Duodenal mucosa (tissue), 2 donors: ENCODE measurements at regions not wholly inside any gene's neighbourhood (a gene's known extent, or its start where the extent isn't known, plus 50 kb on each side); places are given as distances from the start of the nearest gene placed in this dataset.

Source experiments
- H3K27ac ChIP-seq: one replicate; pipeline ENCODE4 v1.7.0; 2013; ENCODE audit warnings: low read depth, low read length
- H3K27me3 ChIP-seq, 2 donors: one replicate each; pipeline ENCODE4 v1.7.0; 2013; ENCODE audit warnings: low read length in 2 of 2, control low read depth in 1 of 2; ENCODE audit not compliant: insufficient read depth in 2 of 2, control insufficient read depth in 1 of 2
- H3K36me3 ChIP-seq, 2 donors: one replicate each; pipeline ENCODE4 v1.7.0; 2013; ENCODE audit warnings: low read length in 2 of 2, control low read depth in 1 of 2; ENCODE audit not compliant: insufficient read depth in 2 of 2, control insufficient read depth in 1 of 2
- H3K4me1 ChIP-seq, 2 donors: one replicate each; pipeline ENCODE4 v1.7.0; 2013; ENCODE audit warnings: low read length in 2 of 2, control low read depth in 1 of 2; ENCODE audit not compliant: insufficient read depth in 2 of 2, control insufficient read depth in 1 of 2
- H3K4me3 ChIP-seq, 2 donors: one replicate each; pipeline ENCODE4 v1.7.0; 2013; ENCODE audit warnings: low read length in 2 of 2, low read depth in 1 of 2
- H3K9ac ChIP-seq, 2 donors: one replicate each; pipeline ENCODE4 v1.7.0; 2013; ENCODE audit warnings: low read length in 2 of 2, low read depth in 1 of 2
- H3K9me3 ChIP-seq, 2 donors: one replicate each; pipeline ENCODE4 v1.7.0; 2013; ENCODE audit warnings: low read length in 2 of 2, control low read depth in 1 of 2; ENCODE audit not compliant: control insufficient read depth in 1 of 2

DNA sequence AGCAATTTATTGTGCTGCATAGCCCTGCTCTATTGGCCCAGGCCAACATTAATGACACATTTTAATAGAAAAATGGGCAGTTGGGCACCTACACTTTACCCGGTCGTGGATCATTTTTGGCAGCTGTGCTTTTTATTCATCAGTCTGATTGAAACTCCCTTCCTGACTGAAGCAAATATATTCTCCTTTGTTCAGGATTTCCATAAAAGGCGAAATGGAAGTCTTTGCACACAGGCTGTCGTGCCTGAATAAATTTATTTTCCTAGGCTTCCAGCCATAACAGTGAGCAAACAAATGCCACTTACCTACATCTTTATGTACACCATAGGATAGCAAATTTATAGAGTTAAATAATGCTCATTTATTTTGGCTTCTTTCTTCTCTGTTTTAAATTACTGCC is 480.7 kb upstream of the DCN start:
- no peaks in the 10 kb centered on the region for H3K27me3 ChIP-seq

DNA sequence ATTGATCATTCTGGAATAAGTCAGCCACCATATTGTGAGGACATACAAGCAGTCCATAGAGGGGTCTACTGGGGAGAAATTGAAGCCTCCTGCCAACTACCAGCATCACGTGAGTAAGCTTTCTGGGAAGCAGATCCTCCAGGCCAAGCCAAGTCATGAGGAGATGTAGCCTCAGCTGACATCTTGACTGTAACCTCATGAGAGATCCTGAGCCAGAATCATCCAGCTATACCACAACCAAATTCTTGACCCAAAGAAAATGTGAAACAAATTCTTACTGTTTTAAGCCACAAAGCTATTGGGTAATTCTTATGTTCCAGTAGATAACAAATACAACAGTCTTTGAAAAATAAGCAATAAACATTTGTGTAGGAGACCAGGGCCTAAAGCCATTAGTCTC is 479.4 kb upstream of the DCN start:
- Histone ChIP-seq H3K27me3 (no peaks in the 10 kb centered on the region), H3K9ac (no peak overlapping the region), H3K36me3 (no peaks in the 10 kb centered on the region), H3K4me1 (peaks cover 0 to 4% of the 10 kb centered on the region in 2 donors), H3K9me3 (no peaks in the 10 kb centered on the region), H3K4me3 (no peak overlapping the region), H3K27ac (no peak overlapping the region)

More for the DNA sequence above, 480.7 kb upstream of the DCN start:
- Histone ChIP-seq H3K27ac (no peak overlapping the region), H3K9ac (no peak overlapping the region), H3K4me3 (no peak overlapping the region), H3K9me3 (no peaks in the 10 kb centered on the region), H3K36me3 (no peaks in the 10 kb centered on the region), H3K4me1 (peaks cover 0 to 15% of the 10 kb centered on the region in 2 donors)

DNA sequence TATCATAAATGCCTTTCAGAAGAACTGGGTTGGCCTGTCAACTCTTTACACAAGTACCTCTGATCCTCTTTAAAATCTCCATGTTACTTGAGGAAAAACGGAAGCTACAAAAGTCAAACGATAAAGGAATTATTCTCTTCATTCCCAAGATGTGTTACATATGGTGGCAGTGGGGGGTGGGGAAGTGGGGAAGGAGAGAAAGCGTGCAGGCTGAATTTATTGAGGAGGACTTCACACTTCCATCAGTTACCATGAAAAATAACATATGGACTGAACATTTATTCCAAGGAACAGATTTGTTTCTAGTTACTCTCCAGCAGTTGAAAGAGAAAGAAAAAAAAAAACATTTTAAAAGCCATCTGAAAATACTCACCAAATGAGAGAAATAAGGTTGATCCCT is 474.4 kb upstream of the DCN start:
- Histone ChIP-seq H3K4me1 (no peaks in the 10 kb centered on the region), H3K36me3 (no peaks in the 10 kb centered on the region), H3K4me3 (no peak overlapping the region), H3K9ac (no peak overlapping the region), H3K27me3 (no peaks in the 10 kb centered on the region), H3K9me3 (no peaks in the 10 kb centered on the region), H3K27ac (no peak overlapping the region)

DNA sequence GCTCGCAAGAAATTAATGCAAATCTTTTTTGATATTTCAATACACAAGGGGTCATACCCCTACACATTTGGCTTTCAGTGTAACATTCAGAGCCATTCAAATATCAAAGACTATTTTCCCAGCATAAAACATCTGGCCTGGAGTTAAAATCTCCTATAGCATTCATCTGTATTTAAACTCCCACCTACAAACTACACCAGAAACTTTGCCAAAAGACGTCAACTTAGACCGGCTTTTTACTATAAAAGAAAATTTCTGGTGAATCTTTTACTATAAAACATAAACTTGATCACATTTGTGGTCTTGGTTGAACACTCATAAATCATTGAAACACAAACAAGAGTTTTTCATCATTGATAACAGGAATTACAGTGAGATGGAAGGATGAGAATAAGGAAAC is 473.3 kb upstream of the DCN start:
- H3K27me3 ChIP-seq: no peaks in the 10 kb centered on the region

DNA sequence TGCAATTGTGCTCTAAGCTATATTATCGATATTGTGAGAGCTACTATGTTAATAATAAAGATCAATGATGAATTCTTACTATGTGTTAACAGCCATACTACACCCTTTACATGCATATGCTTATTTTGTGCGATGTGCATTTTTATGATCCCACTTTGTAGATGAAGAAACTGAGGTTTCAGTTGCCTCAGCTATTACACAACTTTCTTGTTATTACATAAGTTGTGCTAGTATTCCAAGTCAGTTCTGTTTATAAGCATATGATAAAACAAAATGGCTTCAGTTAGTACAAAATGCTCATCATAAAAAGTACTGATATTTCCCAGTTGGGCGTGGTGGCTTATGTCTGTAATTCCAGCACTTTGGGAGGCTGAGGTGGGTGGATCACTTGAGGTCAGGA is 471.5 kb upstream of the DCN start:
- Histone ChIP-seq H3K4me1 (no peaks in the 10 kb centered on the region), H3K9me3 (no peaks in the 10 kb centered on the region), H3K4me3 (no peak overlapping the region), H3K27ac (no peak overlapping the region), H3K27me3 (no peaks in the 10 kb centered on the region), H3K9ac (no peak overlapping the region), H3K36me3 (no peaks in the 10 kb centered on the region)

More for the DNA sequence above, 473.3 kb upstream of the DCN start:
- no peaks in the 10 kb centered on the region for H3K9me3 ChIP-seq
- H3K4me1 ChIP-seq: no peaks in the 10 kb centered on the region
- no peak overlapping the region for H3K4me3 ChIP-seq
- no peaks in the 10 kb centered on the region for H3K36me3 ChIP-seq
- H3K27ac ChIP-seq: no peak overlapping the region
- H3K9ac ChIP-seq: no peak overlapping the region

- no peaks in the 10 kb centered on the region for H3K36me3 ChIP-seq
- no peak overlapping the region for H3K9ac ChIP-seq
- no peaks in the 10 kb centered on the region for H3K4me1 ChIP-seq
- H3K27ac ChIP-seq: no peak overlapping the region
- H3K9me3 ChIP-seq: no peaks in the 10 kb centered on the region
- H3K27me3 ChIP-seq: no peaks in the 10 kb centered on the region
- H3K4me3 ChIP-seq: no peak overlapping the region
These were observed 469.1 kb upstream of the DCN start for GRCh38 chr12:91651728-91652127.

DNA sequence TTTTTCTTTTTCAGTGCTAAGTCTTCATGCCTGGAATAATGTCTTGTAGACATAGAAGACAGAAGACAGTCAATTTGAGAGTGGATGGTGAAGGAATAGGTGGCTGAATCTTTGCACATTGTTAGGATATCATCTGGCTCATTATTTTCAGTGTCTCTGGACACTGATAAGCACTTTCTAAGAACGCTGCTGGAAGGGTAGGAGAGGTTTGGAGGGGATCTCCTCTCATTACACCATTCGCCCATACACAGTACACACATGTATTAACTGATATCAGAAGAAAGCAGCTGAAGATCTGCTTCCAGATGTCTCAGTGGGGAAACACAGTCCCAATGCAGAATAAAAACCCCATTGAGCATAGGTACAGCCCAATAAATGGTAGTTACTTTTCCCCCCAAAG is 461.1 kb upstream of the DCN start:
- H3K4me1 ChIP-seq: no peaks in the 10 kb centered on the region
- no peak overlapping the region for H3K27ac ChIP-seq
- H3K36me3 ChIP-seq: no peaks in the 10 kb centered on the region
- H3K27me3 ChIP-seq: no peaks in the 10 kb centered on the region
- no peaks in the 10 kb centered on the region for H3K9me3 ChIP-seq
- no peak overlapping the region for H3K4me3 ChIP-seq
- H3K9ac ChIP-seq: no peak overlapping the region

- no peaks in the 10 kb centered on the region for H3K36me3 ChIP-seq
- no peak overlapping the region for H3K9ac ChIP-seq
- H3K27ac ChIP-seq: no peak overlapping the region
- H3K4me1 ChIP-seq: no peaks in the 10 kb centered on the region
- no peak overlapping the region for H3K4me3 ChIP-seq
- no peaks in the 10 kb centered on the region for H3K9me3 ChIP-seq
- H3K27me3 ChIP-seq: no peaks in the 10 kb centered on the region
These were observed 457.4 kb upstream of the DCN start for GRCh38 chr12:91640021-91640420.

DNA sequence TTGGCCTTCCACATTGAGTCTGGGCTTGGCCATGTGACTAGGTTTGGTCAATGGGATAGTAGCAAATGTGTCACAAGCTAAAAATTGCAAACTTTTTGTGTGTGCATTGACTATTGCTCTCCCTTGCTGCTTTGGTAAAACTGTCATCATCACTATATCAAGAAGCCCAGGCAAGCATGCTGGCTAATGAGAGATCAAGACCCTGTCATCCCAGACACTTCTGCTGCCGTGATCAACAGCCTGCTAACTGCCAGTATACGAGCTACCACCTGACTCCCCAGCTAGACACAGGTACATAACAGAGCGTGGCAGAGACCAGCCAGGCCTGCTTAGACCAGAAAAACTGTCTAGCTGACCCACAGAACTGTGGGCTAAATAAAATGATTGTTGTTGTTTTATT is 456.7 kb upstream of the DCN start:
- H3K9me3 ChIP-seq: no peaks in the 10 kb centered on the region
- H3K27me3 ChIP-seq: no peaks in the 10 kb centered on the region
- H3K36me3 ChIP-seq: no peaks in the 10 kb centered on the region
- H3K4me1 ChIP-seq: no peaks in the 10 kb centered on the region
- no peak overlapping the region for H3K27ac ChIP-seq
- no peak overlapping the region for H3K9ac ChIP-seq
- no peak overlapping the region for H3K4me3 ChIP-seq

- Histone ChIP-seq H3K27me3 (no peaks in the 10 kb centered on the region), H3K27ac (no peak overlapping the region), H3K9ac (no peak overlapping the region), H3K9me3 (no peaks in the 10 kb centered on the region), H3K4me3 (no peak overlapping the region), H3K36me3 (no peaks in the 10 kb centered on the region), H3K4me1 (no peaks in the 10 kb centered on the region)
These were observed 455.4 kb upstream of the DCN start for GRCh38 chr12:91637789-91638624.
